HCEC 1CT (cell line): ENCODE measurements at regions not wholly inside any gene's neighbourhood (a gene's known extent, or its start where the extent isn't known, plus 50 kb on each side); places are given as distances from the start of the nearest gene placed in this dataset.
"Not testable (repeated sequence)": the region's sequence is repeated elsewhere in the genome, so short reads cannot be mapped to it uniquely, and the experiment has no call there.

Source experiments
- DNase-seq: peaks from one replicate; pipeline ENCODE4 v3.0.0-alpha.2; 2017

DNA sequence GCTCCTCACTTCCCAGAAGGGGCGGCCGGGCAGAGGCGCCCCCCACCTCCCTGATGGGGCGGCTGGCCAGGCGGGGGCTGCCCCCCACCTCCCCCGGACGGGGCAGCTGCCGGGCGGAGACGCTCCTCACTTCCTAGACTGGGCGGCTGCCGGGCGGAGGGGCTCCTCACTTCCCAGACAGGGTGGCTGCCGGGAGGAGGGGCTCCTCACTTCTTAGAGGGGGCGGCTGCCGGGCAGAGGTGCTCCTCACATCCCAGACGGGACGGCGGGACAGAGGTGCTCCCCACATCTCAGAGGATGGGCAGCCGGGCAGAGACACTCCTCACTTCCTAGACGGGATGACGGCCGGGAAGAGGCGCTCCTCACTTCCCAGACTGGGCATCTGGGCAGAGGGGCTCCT lies 534.0 kb upstream of the FAM98A start:
- DNase-seq, result not testable (repeated sequence)

DNA sequence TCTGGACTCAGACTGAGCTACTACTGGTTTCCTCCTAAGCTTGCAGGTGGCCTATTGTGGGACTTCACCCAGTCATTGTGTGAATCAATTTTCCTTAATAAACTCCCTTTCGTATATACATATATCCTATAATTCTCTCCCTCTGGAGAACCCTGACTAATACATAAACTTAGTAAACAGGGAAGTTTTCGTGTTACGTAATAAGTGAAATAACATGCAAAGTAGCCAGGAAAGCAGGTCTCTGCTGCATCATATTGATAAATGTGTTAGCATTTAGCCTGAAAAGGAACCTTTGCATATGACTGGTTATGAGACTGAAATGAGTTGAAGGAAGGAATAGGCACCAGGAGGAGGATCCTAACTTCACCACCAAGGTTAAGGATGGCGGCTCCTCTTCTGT lies 527.2 kb upstream of the FAM98A start:
- no peak for DNase-seq

DNA sequence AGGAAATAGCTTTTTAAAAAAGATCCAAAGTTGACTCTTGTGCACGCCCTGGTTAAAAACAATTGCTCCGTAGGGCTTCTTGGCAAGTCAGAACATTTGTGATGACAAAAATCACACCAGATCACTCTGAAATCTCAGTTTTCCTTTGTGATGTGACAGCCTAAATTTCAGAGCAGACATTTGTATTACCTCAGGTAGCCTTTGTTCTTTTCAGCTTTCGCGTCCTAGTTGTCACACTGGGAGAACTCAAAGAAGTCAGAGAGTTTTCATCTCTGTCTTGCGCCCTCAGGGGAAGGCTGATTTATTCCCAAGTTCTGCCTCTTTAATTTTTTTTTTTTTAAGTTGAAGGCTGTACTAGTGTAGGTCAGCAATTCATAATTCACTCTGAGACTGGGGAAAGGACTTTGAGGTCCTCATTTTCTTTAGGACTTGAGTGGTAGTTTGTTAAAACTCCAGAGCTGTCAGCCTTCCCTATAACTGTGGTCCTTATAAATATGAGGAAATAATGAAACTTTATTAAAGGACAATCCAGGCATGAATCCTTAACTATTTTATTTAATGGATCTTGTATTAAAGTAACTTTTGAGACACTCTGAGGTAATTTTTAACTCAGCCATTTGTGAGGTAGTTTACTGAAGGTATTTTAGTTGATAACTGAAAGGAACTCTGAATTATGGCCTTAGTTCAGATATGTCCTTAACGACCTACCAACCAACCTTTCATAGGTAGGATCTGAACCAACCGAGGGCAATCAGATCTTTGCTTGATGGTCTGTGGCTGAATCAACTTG lies 525.1 kb upstream of the FAM98A start:
- no peak for DNase-seq

DNA sequence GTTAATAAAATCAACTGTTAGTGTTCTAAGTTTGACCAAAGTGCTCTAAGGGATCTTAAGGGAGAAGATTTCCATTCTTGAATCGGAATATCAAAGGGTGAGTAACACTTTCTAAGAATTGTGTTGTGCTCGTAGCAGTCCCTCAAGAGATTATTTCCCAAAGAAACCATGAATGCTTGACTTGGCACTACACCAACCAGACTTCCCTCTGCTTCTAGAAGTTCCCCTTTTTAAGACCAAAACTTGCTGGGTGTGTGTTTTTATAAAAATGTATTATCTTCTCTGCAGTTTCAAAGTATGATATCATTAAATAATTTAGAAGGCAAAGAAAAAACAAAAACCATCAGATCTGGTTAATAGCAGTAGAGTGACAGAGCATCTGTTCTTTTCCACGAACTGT lies 522.0 kb upstream of the FAM98A start:
- no peak for DNase-seq

DNA sequence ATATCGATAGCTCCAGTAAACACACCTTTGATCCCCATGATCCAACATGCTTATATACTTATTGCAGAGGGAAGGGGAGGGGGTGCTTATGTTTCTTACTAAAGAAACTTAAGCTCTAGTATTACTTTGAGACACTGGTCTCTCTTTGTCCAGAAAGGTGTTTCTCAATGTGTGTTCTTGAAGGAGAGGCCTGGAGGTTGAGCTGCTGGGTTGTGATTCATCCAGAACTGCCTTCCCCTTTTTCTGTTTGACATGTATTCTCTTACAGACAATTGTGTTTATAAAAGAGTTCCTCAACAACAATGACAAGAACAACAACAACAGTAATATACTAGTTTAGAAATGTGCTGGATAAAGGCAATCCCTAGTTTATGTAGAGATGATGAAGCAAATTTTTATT lies 516.0 kb upstream of the FAM98A start:
- DNase-seq, result no peak

DNA sequence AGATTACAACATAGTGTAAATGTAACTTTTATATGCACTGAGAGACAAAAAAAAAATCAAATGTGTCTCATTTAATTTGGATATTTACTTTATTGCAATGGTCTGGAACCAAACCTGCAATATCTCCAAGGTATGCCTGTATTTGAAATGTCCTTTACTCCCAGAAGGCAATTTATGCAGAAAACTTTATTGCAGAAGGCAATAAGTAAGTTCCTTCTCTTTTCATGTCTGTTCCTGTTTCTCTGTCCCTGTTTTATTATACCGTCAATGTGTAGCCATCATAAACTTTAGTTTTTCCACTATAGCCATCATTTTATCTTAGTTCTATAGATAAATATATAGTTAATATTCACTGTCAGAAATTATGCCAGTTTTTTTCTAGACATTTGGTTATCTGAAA lies 513.1 kb upstream of the FAM98A start:
- no peak for DNase-seq

DNA sequence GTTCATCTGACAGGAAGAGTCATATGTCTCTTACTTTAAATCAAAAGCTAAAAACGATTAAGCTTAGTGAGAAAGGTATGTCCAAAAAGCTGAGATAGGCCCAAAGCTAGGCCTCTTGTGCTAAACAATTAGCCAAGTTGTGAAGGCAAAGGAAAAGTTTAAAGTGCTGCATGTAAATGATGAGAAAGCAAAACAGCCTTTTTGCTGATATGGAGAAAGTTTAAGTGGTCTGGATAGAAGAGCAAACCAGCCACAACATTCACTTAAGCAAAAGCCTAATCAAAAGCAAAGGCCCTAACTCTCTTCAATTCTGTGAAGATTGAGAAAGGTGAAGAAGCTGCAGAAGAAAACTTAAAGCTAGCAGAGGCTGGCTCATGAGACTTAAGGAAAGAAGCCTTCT lies 511.3 kb upstream of the FAM98A start:
- no peak for DNase-seq

DNA sequence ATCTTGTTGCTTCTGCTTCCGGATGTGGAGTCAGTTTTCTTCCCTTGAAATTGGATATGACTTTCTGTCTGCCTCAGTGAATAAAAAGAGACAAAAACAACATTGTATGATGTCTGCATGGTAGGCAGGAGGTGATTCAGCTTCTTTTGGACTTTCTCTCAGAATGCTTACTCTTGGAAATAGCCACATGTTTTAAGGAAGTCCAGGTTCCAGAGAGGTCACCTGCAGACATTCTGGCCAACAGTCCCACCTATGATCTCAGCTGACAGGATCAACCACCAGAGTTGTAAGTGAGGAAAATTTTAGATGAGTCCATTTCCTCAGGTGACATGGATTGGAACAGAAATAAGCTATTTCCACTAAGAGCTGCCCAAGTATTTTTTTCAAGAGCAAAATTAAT lies 508.7 kb upstream of the FAM98A start:
- no peak for DNase-seq

DNA sequence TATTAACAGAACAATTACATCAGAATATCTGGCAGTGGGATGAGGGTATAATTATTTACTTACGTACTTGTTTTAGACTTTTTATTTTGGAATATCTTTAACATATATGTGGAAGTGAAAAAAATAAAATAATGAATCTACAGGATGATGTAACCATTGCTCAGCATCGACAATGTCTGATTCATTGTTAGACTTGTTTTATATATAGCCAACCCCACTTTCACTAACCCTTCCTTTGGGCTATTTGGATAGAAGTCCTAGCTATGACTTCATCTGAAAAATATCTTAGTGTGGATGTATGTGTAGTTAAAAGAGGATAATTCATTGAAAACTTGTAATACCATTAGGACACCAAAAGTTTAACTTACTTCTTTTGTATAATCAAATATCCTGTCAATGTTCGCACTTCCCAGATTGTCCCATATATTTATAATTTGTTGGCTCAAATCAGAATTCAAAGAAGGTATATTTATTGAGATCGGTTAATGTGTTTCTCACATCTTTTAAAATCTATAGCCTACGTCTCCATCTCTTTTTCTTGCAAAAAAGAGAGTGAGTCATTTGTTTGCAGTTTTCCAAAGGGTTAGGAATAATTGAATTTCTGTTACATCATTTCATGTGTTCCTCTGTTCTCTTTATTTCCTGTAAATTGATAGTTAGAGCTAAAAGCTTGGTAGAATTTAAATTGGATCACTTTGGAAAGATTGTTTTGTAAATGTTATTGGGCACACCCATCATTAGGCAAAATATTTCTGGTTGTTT lies 506.1 kb upstream of the FAM98A start:
- DNase-seq, result peak; percentile 79

DNA sequence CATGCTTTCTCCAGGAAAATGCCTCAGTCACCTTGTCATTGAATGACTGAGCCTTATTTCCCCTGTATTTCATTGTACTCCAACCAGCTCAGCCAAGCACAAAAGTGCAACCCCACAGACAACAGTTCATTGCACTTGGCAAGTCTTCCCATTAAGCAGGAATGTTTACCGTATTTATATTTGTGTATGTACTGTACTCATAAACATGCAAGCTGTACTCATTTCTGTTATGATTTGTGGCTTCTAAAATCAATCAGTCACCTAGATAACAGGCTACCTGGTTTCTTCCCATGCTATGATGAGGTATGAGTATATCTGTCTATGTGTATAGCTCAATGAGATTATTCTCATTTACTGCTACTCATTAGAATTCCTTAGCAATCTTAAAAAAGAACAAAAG lies 505.5 kb upstream of the FAM98A start:
- DNase-seq, result peak; percentile 5

DNA sequence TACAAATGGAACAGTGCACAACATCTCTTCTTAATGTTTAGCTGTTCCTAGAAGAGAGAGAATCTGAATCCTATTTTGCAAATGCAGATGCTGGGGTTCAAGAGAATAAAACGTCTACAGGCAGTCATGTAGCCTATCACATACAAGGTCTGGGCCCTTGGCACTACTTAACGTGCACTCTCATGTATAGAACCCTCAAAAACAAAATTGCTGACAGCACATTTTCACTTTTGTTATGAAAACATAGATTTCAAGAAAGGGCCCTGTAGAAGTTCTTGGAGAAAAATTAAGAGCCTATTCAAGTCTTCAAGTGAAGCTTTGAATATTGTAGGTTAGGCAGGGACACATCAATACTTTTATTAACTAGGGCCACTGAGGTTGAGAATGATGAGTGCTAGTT lies 504.3 kb upstream of the FAM98A start:
- no peak for DNase-seq

DNA sequence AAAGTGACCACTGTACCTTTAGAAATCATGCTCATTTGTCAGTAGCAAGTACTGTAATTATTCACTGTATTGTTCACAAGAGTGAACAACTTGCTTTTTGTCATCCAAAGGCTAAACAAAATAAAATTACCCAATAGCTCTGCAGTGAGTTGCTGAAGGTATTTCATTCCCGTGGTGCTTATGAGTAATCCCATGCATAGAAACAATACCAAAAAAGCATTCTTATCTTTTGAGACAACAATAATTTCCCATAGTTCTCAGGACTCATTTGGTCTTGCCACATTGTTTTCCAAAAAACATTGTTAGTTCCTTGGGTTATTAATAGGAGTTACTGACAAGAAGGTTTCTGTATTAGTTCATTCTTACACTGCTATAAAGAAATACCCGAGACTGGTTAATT lies 503.2 kb upstream of the FAM98A start:
- DNase-seq, result peak; percentile 27

DNA sequence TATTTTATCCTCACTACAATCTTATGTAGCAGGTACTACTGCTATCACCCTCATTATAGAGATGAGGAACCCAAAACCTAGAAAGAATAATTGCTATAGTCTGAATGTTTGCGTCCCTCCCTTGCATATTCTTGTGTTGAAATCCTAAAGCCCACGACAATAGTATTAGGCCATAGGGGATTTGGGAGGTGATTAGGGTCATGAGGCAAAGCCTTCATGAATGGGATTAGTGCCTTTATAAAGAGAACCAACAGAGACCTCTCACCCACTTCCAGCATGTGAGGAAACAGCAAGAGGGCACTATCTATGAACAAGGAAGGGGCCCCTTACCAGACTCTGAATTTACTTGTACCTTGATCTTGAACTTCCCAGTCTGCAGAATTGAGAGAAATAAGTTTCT lies 500.3 kb upstream of the FAM98A start:
- DNase-seq, result no peak

DNA sequence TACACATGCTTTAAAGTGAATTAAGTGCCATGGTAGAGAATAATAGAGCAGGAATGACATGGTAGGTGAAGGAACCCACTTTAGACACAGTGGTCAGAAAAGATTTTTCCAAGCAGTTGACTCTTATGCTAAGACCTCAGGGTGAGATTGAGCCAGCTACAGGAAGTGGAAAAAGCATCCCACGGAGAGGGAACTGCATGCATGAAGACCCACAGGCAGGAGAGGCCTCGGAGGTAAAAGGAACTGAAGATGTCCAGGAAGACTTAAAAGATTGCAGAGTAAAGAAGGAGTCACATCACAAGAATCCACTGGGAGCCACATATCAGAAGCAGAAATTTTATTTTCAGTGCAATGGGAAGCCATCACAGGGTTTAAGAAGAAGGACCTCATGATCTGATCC lies 499.2 kb upstream of the FAM98A start:
- DNase-seq, result no peak

DNA sequence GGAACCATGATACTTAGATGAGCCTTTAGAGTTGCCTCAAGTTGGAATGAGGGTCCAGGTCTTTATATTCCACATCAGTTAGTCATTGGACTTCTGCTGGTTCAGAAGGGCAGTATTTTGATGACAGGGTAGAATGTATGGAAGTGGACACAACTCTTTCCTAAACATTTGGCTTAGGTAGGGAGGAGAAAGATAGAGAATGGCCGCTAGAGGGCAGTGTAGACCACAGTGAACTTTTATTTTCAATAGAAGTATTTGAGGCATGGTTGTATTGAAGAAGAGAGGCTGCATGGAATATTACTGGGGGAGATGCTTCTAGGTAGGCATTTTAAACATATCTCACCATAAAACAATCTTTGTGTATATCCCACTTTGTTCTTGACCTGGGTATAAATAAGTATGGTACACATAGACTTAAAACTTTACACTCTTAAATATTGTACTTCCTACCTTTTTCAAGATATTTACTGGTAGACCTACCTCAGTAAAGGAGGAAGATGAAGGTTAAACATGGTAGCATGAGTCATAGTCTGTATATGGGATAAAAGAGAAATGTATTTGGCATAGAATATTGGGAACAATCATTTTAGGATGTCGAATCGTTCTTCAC lies 497.6 kb upstream of the FAM98A start:
- DNase-seq, result peak; percentile 29

DNA sequence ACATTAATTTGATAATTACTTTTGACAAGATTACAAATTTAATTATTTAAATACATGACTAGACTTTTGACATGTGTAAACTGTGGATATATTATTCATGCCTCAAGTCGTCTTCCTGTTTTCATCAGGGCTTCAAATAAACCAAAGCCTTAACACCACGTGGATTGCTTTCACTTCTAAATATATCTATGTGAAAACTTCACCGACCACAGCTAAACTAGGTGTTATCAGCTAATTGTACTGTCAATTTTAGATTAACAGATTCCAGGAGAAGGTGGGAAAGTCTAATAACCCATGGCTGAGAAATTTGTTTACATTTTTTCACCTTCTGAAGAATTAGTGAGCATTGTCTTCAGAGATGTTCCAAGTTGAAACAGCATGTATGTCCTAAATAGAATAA lies 494.7 kb upstream of the FAM98A start:
- no peak for DNase-seq

DNA sequence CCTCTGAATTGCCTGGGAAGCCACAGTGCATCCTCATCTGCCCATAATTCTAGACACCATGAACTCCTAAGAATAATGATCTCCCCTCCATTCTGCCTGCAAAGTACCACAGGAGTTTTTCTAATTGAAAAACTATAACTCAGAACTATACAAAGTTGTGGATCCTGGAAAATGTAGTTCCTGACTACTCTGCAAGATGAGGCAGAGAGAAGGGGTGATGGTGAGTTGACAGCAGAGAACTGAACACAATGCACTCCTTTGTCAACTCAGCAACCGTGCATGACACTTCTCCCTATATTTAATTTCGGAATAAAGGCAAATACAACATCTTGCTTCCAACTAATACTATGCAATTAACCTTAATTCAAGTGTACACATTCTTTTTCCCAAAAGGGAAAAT lies 471.1 kb upstream of the FAM98A start:
- no peak for DNase-seq

DNA sequence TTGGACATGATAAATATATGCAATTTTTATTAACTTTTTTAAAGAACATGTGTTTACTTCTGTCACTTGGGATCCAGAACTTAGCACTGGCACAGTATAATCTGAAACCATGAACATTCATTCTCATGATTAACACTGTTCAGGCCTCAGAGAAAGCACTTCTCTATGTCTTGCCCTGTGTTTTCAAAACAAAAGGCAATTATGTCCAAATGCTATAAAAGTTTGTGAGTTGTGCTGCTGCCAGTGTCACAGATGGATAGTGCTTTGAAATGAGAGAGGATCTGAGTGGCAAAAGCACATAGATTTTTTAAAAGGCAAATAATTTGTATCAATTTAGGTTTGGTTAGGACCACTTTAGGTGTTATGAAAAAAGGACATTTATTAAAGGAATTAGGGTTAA lies 470.5 kb upstream of the FAM98A start:
- DNase-seq, result no peak

DNA sequence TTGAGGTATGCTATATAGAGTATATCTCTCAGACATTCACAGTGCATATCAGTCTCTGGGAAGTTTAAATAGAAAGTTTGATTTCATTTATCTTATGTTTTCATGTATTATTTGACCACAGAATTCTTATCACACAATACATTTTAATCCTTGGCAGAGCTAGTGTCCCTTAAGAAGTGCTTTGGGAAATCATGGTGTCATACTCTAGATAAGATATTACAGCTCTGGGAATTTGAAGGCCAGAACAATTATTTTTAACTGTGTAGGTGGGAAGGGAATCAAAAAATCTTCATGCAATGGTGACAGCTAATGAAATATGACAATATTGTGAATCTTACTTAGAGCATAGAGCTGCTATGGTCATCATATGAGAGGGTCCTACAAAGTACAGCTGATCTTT lies 451.3 kb upstream of the FAM98A start:
- DNase-seq, result no peak

DNA sequence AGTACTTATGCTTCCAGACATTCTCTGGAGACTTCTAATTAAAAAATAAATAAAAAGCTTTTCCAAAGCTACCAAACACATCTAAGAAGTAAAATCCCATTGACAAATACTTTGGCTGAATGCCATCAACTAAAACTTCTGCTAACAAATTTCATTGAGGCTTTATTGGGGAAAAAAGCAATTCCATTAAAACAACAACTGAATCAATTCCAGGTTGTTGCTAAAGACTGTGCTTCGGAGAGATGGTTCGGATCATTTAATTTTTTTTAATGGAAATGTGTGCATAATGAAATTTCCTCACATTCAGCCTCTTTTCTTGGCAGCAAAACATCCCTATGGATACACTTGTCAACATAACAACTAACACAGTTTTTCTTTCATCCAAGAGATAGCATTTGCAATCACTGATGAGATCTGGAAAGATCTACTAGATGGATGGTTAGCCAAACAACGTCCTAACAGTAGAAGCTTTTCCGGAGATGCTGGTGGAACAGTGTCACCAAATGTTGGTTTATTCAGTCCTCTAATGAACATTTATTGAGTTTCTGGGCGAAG lies 446.1 kb upstream of the FAM98A start:
- no peak for DNase-seq

DNA sequence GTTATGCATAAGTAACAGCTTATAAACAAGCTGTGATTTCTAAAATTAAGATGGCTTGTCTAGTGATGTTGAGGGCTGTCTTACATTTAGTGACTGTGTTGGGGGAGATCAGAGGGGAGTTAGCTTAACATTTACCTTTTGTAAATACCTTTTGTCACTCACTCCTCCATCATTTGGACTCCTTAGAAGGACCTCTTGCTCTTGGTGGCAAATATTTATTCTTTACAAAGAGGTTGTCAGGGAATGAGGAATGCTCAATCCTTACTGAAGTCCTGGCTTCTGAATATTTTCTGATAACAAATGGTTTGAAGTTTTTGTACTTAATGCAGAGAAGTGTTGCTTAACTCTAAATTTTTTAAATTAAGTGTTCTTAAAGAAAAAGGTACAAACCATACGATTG lies 438.8 kb upstream of the FAM98A start:
- DNase-seq, result no peak

DNA sequence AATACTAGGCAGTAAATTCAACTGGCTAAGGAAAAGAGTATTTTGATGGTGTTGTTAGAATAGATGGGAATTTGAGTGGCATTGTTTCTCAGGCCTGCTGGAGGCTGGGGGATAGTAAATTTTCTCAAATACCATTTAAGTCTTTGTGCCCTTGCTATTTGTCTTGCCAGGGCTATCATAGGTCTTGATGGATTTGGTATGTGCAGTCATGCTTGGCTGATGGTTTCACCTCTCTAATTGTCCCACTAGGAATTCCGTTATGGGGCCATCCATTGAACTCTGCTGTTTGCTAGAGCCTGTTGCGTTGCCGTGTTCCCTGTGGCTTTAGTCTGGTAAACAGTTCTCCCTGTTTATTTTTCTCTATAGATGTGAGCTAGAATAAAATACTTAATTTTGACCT lies 438.1 kb upstream of the FAM98A start:
- DNase-seq, result no peak

DNA sequence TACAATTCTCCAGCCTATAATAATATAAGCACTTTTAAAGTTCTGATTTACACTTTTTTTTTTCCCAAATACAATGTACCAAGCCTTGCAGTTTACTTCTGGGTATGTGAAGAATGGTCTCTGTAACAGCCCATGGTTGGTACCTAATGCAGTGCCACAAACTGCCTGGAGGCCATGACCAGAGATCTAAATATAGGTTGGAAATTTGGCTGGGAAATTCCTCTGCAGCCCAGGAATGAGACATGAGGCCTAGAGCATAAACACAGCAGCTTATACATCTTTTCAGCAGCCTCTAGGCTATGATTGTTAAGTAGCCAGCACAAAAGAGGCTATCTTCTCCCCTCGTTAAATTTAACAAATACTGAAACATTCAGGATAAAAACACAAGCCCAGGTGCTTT lies 432.0 kb upstream of the FAM98A start:
- DNase-seq, result no peak

DNA sequence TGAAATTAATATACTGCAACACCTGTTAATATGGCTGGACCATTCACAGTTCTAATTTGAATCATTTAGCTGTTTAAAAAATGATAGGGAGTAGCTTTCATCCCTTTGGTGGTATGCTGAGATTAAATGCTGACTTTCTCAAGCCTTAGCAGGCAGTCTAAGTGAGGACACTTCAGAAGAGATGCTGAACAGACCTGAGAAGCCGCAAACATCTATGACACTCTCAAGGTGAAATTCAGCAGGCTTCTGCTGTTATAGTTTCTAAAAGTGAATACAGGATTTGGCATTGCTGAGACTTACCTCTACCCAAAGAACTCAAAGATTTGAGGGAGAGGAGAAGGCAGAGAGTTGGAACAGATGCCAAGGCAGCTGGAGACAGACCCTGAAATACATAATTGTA lies 431.2 kb upstream of the FAM98A start:
- no peak for DNase-seq
